ENCODE measurements at regions not wholly inside any gene's neighbourhood (a gene's known extent, or its start where the extent isn't known, plus 50 kb on each side); places are given as distances from the start of the nearest gene placed in this dataset.

DNA sequence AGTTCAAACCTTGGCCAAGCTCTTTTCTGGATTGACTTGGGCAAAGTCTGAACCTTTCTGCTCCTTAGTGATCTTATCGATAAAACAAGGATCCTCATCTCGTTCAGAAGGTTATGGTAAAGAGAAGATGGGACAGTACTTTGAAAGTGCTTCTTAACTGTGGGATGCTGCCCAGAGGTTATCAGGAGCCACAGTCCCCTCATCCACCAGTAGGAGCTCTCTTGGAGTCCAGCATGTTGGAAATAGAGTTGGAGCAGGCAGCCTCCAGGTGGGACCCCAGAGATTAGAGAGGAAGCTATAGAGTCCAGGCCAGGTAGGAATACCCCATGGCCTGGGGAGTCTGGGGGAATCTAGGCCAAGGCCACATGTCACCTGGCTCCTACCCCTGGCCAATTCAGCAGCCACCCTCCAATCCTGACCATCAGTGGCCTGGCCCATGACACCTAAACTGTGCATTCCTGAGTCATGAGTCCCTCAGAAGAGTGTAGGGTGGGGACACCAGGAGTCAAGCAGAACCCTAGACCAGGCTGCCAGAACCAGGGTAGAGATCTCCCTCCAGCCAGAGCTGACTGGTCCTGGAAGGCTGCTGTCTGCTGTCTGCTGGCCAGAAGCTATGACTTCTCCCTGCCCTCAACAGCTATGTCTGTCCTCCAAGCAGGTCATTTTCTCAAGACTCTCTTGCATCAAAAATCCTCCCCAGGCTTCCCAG, 144.3 kb downstream of the AIPL1 start:
- H3K9ac ChIP-seq (ENCODE audit: low read depth, low read length, poor library complexity, severe bottlenecking): no peak overlapping the region
- H3K9me2 ChIP-seq (replicated peaks; ENCODE audit: low read depth, low read length): no peaks in the 10 kb centered on the region
- no peaks in the 10 kb centered on the region for H3K4me1 ChIP-seq (ENCODE audit: insufficient read depth, low read length, poor library complexity, severe bottlenecking)
- H3K4me3 ChIP-seq (ENCODE audit: low read length, poor library complexity, severe bottlenecking): no peak overlapping the region
- no peaks in the 10 kb centered on the region for H3F3A ChIP-seq (ENCODE audit: low read depth)
- no peak for TF ChIP-seq EZH2phosphoT487 (IDR thresholded peaks at IDR 0.05; ENCODE audit: borderline replicate concordance)
- TF ChIP-seq, protein P1, sequence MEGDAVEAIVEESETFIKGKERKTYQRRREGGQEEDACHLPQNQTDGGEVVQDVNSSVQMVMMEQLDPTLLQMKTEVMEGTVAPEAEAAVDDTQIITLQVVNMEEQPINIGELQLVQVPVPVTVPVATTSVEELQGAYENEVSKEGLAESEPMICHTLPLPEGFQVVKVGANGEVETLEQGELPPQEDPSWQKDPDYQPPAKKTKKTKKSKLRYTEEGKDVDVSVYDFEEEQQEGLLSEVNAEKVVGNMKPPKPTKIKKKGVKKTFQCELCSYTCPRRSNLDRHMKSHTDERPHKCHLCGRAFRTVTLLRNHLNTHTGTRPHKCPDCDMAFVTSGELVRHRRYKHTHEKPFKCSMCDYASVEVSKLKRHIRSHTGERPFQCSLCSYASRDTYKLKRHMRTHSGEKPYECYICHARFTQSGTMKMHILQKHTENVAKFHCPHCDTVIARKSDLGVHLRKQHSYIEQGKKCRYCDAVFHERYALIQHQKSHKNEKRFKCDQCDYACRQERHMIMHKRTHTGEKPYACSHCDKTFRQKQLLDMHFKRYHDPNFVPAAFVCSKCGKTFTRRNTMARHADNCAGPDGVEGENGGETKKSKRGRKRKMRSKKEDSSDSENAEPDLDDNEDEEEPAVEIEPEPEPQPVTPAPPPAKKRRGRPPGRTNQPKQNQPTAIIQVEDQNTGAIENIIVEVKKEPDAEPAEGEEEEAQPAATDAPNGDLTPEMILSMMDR (conservative IDR thresholded peaks at IDR 0.05; ENCODE audit: low read length): no peak
- no peaks in the 10 kb centered on the region for H3K9me3 ChIP-seq (ENCODE audit: insufficient read depth, low read depth, low read length)
- H2AFZ ChIP-seq (ENCODE audit: low read length): no peak overlapping the region
- no peaks in the 10 kb centered on the region for H3K79me2 ChIP-seq (ENCODE audit: insufficient read depth, low read length)
- no peaks in the 10 kb centered on the region for H3K27me3 ChIP-seq (ENCODE audit: insufficient read depth, low read length, poor library complexity, severe bottlenecking)
- no peak overlapping the region for H3K4me2 ChIP-seq (ENCODE audit: low read depth, low read length, poor library complexity, severe bottlenecking)
- H3K36me3 ChIP-seq (ENCODE audit: insufficient read depth, low read length): no peaks in the 10 kb centered on the region
- H4K20me1 ChIP-seq (ENCODE audit: insufficient read depth, low read length, poor library complexity, severe bottlenecking): no peaks in the 10 kb centered on the region

DNA sequence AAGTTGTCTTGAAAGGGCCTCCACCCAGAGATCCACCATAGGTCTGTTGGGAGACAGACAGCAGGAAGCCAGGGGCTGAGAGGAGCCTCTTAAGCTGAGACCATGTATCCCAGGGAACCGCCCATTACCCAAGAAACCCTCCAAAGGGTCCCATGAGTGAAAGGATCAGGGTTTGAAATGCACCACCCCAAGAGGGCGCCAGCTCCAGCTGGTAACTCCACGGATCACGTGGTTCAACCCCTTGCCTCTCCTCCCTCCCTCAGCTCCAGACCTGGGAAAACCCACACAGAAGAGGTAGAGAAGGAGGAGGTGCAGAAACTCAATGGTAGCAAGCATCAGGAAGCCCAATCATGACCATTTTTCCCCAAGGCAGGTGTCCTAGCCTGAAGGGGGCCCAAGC, 148.7 kb downstream of the AIPL1 start:
- TF ChIP-seq EZH2phosphoT487 (IDR thresholded peaks at IDR 0.05; ENCODE audit: borderline replicate concordance): no peak
- TF ChIP-seq, protein P1 (conservative IDR thresholded peaks at IDR 0.05; ENCODE audit: low read length): no peak
- no peak overlapping the region for H3K4me3 ChIP-seq (ENCODE audit: low read length, poor library complexity, severe bottlenecking)

DNA sequence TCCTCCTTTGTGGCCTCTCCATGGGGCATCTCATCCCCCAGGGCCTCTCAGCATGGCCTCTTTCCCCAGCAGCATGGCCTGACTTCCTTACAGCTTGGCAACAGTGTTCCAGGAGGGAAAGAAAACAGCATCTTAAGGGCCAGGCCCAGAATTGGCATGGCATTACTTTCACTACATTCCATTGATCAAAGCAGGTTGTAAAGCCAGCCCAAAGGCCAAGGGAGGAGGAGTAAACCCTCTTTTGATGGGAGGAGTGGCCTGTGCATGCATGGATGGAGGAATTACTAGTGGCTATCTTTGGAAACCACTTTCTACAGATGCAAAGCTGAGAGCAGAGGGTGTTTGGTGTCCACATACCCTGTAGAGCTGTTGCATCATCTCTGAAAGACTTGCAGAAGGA, 149.4 kb downstream of the AIPL1 start:
- H3K9me2 ChIP-seq (replicated peaks; ENCODE audit: low read depth, low read length): no peaks in the 10 kb centered on the region; the same call in 1 of the 2 replicates
- no peak overlapping the region for H2AFZ ChIP-seq (ENCODE audit: low read length)
- H4K20me1 ChIP-seq (ENCODE audit: insufficient read depth, low read length, poor library complexity, severe bottlenecking): no peaks in the 10 kb centered on the region
- H3K36me3 ChIP-seq (ENCODE audit: insufficient read depth, low read length): no peaks in the 10 kb centered on the region
- no peaks in the 10 kb centered on the region for H3K79me2 ChIP-seq (ENCODE audit: insufficient read depth, low read length)
- no peak for TF ChIP-seq EZH2phosphoT487 (IDR thresholded peaks at IDR 0.05; ENCODE audit: borderline replicate concordance)
- TF ChIP-seq, protein P1 (conservative IDR thresholded peaks at IDR 0.05; ENCODE audit: low read length): no peak
- H3K4me3 ChIP-seq (ENCODE audit: low read length, poor library complexity, severe bottlenecking): no peak overlapping the region
- no peaks in the 10 kb centered on the region for H3K27me3 ChIP-seq (ENCODE audit: insufficient read depth, low read length, poor library complexity, severe bottlenecking)
- H3F3A ChIP-seq (ENCODE audit: low read depth): no peaks in the 10 kb centered on the region
- no peaks in the 10 kb centered on the region for H3K9me3 ChIP-seq (ENCODE audit: insufficient read depth, low read depth, low read length)
- no peaks in the 10 kb centered on the region for H3K4me1 ChIP-seq (ENCODE audit: insufficient read depth, low read length, poor library complexity, severe bottlenecking)
- no peak overlapping the region for H3K9ac ChIP-seq (ENCODE audit: low read depth, low read length, poor library complexity, severe bottlenecking)
- H3K4me2 ChIP-seq (ENCODE audit: low read depth, low read length, poor library complexity, severe bottlenecking): no peak overlapping the region

More for the DNA sequence above, 148.7 kb downstream of the AIPL1 start:
- no peaks in the 10 kb centered on the region for H3K27me3 ChIP-seq (ENCODE audit: insufficient read depth, low read length, poor library complexity, severe bottlenecking)
- no peaks in the 10 kb centered on the region for H3K79me2 ChIP-seq (ENCODE audit: insufficient read depth, low read length)
- H3K9me3 ChIP-seq (ENCODE audit: insufficient read depth, low read depth, low read length): no peaks in the 10 kb centered on the region
- H3K36me3 ChIP-seq (ENCODE audit: insufficient read depth, low read length): no peaks in the 10 kb centered on the region
- no peaks in the 10 kb centered on the region for H4K20me1 ChIP-seq (ENCODE audit: insufficient read depth, low read length, poor library complexity, severe bottlenecking)
- H2AFZ ChIP-seq (ENCODE audit: low read length): no peak overlapping the region
- H3K9me2 ChIP-seq (replicated peaks; ENCODE audit: low read depth, low read length): no peaks in the 10 kb centered on the region
- no peaks in the 10 kb centered on the region for H3F3A ChIP-seq (ENCODE audit: low read depth)
- no peaks in the 10 kb centered on the region for H3K4me1 ChIP-seq (ENCODE audit: insufficient read depth, low read length, poor library complexity, severe bottlenecking)
- no peak overlapping the region for H3K9ac ChIP-seq (ENCODE audit: low read depth, low read length, poor library complexity, severe bottlenecking)
- H3K4me2 ChIP-seq (ENCODE audit: low read depth, low read length, poor library complexity, severe bottlenecking): no peak overlapping the region
